AG04449 (cell line): ENCODE measurements at regions not wholly inside any gene's neighbourhood (a gene's known extent, or its start where the extent isn't known, plus 50 kb on each side); places are given as distances from the start of the nearest gene placed in this dataset.

ENCODE experiments used
- CTCF ChIA-PET: fragments of 350-600 bp; formaldehyde crosslinking; extraction: SDS; loops from one replicate; lab custom pipeline; 2021; ENCODE audit warnings: antibody characterized with exemption; lab: Yijun Ruan, JAX
- POLR2A ChIA-PET: fragments of 400-600, 350-600 bp; formaldehyde crosslinking; extraction: SDS; loops from one replicate; lab custom pipeline; 2020; ENCODE audit warnings: antibody characterized with exemption, inconsistent platforms; lab: Yijun Ruan, JAX
- DNase-seq: peaks from one replicate; pipeline ENCODE4 v3.0.0-alpha.2; 2010; ENCODE audit warnings: low read depth, low spot score
- H3K4me3 ChIP-seq: 2 replicates; pipeline ENCODE4 v1.5.1; 2011; ENCODE audit warnings: low read depth, mild to moderate bottlenecking, control low read depth, low read length
- CTCF ChIP-seq: IDR thresholded peaks from one replicate; pipeline ENCODE4 v1.5.1; 2011; ENCODE audit warnings: mild to moderate bottlenecking, moderate library complexity, low read length, control low read depth, inconsistent platforms; ENCODE audit not compliant: insufficient read depth; ENCODE audit errors: missing control alignments

GRCh38 chr22:27644566-27644965, 157.0 kb downstream of the MN1 start:
- DNase-seq = no peak
- POLR2A ChIA-PET = no interaction called here
- CTCF ChIA-PET = no interaction called here
- no peak for TF ChIP-seq CTCF
- no peak overlapping the region for H3K4me3 ChIP-seq

GRCh38 chr22:27647540-27647939, 154.0 kb downstream of the MN1 start:
- no peak for DNase-seq
- CTCF ChIA-PET = no interaction called here
- POLR2A ChIA-PET = no interaction called here
- no peak for TF ChIP-seq CTCF
- no peak overlapping the region for H3K4me3 ChIP-seq

- H3K4me3 ChIP-seq = no peak overlapping the region
- CTCF ChIA-PET = no interaction called here
- POLR2A ChIA-PET = no interaction called here
- DNase-seq = no peak
- no peak for TF ChIP-seq CTCF
These were observed 153.5 kb downstream of the MN1 start for GRCh38 chr22:27648074-27648473.

- CTCF ChIA-PET = no interaction called here
- no peak overlapping the region for H3K4me3 ChIP-seq
- POLR2A ChIA-PET = no interaction called here
- no peak for DNase-seq
- TF ChIP-seq CTCF = no peak
These were observed 152.7 kb downstream of the MN1 start for GRCh38 chr22:27648853-27649252.

GRCh38 chr22:27650572-27650971, 151.0 kb downstream of the MN1 start:
- ChIA-PET CTCF (interaction anchor here (0.7 kb wide), 1 partner anchor 74 kb away, joined by 3 read pairs; no protein-coding TSS in a partner anchor), POLR2A (no interaction called here)
- H3K4me3 ChIP-seq = no peak overlapping the region
- no peak for TF ChIP-seq CTCF
- DNase-seq = no peak

GRCh38 chr22:27650985-27651384, 150.6 kb downstream of the MN1 start:
- no peak for TF ChIP-seq CTCF
- no peak overlapping the region for H3K4me3 ChIP-seq
- ChIA-PET POLR2A (no interaction called here), CTCF (interaction anchor here (0.7 kb wide), 1 partner anchor 74 kb away, joined by 3 read pairs; no protein-coding TSS in a partner anchor)
- DNase-seq = no peak
